ENCODE measurements at regions not wholly inside any gene's neighbourhood (a gene's known extent, or its start where the extent isn't known, plus 50 kb on each side); places are given as distances from the start of the nearest gene placed in this dataset.
A peak's percentile ranks its signal among the peaks of the same experiment; 100 is the strongest.
"Not testable (repeated sequence)": the region's sequence is repeated elsewhere in the genome, so short reads cannot be mapped to it uniquely, and the experiment has no call there.

DNA sequence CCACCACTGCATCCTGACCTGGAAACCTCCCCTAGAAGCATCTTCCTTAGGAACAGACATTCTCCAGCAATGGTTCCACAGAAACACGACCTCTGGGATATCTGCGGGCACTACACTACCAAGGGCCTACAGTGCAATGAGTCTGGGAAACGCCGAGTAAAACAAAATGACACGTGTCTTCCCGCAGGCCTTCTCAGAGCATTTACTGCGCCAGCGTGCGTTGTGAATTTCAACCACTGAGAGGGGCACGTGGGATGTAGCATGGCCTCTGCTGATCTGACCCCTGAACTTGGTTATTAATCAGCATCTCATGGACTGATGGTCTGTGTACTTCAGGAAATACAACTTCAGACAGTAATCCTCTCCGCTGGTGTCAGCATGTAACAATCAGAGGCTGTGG is 173.0 kb downstream of the C16orf95 start:
- no peak for DNase-seq

DNA sequence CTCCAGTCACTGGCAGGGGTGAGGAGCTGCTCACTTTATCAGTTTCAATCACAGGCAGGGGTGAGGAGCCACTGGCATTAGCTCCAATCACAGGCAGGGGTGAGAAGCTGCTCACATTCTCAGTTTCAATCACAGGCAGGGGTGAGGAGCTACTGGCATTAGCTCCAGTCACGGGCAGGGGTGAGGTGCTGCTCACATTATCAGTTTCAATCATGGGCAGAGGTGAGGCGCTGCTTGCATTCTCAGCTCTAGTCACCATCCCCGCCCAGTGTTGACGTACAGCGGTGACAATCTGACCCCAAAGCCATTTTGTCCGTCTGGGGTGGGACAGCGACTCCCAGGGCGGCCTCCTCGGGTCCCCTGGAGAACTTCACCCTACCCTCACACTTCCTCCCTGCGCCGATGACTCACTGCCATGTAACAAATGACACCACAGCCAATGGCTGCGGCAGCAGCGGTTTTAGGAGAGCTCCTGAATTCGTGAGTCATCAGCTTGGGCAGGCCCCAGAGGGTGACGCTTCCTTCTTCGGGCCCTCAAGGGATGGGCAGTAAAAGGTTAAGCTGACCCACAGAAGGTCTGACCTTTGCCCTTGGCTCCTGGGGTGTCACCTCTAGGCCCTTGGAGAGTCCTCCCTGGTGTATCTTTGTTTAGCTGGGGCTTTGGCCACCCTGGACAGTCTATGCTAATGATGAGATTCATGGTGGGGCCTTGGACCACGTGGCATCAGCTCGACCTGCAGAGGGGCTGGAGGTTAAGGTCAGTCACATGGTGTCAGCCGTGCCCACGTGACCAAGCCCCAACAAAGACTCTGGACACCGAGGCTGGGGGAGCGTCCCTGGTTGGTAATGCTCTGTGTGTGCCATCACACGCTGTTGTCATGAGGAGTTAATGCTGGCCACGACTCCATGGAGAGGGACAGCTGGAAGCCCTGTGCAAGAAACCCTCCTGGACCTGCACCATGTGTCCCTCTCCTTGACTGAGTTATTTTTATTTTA is 171.7 kb downstream of the C16orf95 start:
- DNase-seq = peak in 1 of 2 donors; percentile 5

GRCh38 chr16:87146676-87147075 is 170.5 kb downstream of the C16orf95 start:
- no peak for DNase-seq

GRCh38 chr16:87149051-87149450 is 168.1 kb downstream of the C16orf95 start:
- no peak for DNase-seq

- no peak for DNase-seq
These were observed 166.9 kb downstream of the C16orf95 start for GRCh38 chr16:87150262-87150661.

GRCh38 chr16:87150681-87151280 is 166.4 kb downstream of the C16orf95 start:
- DNase-seq = no peak

DNA sequence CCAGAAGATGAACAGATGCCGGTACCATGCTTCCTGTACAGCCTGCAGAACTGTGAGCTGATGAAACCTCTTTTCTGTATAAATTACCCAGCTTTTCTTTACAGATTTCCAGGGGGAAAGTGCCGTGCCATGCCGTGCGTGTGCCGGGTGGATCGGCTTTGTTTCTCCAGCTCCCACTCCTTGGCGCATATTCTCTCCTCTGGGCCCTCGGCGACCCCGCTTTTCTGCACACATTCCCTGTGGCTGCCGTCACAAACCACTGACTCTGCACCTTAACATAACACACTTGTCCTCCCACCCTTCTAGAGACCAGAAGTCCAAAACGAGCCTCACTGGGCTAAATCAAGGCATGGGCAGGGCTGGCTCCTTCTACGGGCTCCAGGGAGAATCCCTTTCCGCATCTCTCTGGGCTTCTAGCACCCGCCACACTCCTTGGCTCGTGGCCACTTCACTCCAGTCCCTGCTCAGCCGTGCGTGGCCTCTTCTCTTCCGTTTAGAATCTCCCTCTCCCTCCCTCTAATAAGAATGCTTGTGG is 164.9 kb downstream of the C16orf95 start:
- no peak for DNase-seq

- DNase-seq = no peak
These were observed 163.9 kb downstream of the C16orf95 start for GRCh38 chr16:87153326-87153725.

DNA sequence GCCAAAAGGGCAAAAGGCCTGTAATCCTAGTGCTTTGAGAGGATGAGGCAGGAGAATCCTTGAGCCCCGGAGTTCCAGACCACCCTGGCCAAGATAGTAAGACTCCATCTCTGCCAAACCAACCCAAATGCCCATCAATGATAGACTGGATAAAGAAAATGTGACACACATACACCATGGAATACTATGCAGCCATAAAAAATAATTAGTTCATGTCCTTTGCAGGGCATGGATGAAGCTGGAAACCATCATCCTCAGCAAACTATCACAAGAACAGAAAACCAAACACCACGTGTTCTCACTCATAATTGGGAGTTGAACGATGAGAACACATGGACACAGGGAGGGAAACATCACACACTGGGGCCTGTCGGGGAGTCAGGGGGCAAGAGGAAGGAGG is 161.9 kb downstream of the C16orf95 start:
- DNase-seq = not testable (repeated sequence)

DNA sequence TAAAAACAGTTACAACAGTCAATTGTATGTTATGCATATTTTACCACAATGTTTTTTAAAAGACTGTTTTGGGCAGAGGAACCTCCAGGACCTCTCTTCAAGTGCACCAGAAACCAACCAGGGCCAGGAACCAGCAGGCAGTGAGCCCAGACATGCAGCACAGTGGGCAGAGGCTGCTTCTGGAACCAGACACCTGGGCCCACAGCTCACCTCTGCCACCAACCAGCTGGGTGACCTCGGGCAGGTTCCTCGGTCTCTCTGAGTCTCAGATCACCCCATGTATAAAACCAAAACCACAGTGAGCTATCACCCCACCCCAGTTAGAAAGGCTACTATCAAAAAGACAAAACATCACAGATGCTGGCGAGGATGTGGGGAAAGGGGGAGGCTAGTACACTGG is 161.0 kb downstream of the C16orf95 start:
- DNase-seq = no peak

- DNase-seq = no peak
These were observed 157.0 kb downstream of the C16orf95 start for GRCh38 chr16:87160234-87160636.

DNA sequence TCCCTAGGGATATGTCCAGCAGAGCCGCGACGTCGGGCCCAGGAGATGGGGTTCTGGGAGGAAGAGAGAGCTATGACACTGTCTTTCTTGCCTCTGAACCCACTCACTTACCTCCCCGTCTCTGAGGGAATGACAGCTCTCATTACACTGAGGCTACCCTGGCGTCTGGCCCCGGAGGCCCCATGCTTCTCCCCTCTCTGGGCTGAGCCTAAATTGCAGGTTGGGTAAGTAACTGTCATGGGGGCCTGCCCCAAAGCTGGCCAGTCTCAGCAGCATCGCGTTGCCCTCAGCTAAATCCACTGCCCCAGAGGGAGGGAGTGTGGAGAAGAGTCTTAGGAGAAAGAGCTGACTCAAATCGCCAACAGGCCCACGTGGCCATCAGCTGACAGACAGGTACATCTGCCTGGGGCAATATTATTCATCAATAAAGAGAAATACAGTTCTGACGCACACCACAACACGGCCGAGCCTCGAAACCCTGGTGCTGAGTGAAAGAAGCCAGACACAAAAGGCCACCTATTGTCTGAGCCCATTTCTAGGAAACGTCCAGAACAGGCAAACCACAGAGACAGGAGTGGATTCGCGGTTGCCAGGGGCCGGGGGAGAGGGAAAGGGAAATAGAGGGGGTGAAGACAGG is 156.4 kb downstream of the C16orf95 start:
- peak in 1 of 2 donors; percentile 3 for DNase-seq

GRCh38 chr16:87161410-87161809 is 155.8 kb downstream of the C16orf95 start:
- not testable (repeated sequence) for DNase-seq

DNA sequence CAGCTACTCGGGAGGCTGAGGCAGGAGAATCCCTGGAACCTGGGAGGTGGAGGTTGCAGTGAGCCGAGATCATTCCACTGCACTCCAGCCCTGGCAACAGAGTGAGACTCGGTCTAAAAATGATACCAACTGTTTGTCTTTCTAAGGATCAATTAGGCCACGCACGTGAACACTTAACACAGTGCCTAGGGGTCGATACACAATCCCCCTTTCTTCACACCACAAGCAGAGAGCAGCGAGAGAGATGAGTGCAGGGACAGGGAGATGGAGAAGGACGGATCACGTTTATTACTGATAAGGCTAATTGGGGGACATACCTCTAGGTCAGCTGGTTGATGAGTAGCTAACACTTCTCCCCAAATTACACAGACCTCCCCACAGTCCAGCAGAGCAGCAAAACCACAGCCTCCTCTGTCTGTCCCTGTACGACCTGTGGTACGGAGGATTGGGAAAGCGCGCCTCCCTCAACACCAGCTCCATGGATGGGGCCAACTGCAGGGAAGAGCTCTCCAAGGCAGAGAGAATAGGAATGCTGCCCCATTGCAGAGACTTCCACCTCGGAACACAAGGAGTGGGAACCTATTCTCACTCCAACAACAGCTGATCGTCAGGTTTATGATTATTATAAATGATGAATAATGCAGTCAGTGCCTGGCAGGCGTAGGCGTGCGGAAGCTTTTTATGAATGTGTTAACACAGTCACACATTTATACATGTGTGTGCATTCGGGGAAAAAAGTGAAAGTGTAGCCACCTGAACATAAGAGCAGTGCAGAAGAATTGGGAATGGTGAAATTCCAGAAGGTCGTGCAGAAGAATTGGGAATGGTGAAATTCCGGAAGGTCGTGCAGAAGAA is 155.1 kb downstream of the C16orf95 start:
- peak in 1 of 2 donors; percentile 26 for DNase-seq

- DNase-seq = not testable (repeated sequence)
These were observed 154.4 kb downstream of the C16orf95 start for GRCh38 chr16:87162799-87163198.

DNA sequence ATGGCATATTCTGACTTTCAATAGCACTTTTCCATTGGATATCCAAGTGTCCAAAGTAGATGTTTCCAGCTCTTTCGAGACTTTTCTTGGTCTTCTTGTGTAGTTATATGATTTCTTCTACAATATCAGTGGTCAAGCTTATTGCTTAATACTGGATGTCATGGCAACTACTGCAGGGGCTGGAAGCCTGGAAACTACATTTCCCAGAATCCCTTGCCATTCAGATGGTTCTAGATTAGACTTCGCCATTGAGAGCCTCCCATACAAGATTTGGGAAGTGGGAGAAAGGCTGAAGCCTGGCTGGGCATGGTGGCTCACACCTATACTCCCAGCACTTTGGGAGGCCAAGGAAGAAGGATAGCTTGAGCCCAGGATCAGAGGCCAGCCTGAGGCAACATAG is 153.6 kb downstream of the C16orf95 start:
- no peak for DNase-seq

DNA sequence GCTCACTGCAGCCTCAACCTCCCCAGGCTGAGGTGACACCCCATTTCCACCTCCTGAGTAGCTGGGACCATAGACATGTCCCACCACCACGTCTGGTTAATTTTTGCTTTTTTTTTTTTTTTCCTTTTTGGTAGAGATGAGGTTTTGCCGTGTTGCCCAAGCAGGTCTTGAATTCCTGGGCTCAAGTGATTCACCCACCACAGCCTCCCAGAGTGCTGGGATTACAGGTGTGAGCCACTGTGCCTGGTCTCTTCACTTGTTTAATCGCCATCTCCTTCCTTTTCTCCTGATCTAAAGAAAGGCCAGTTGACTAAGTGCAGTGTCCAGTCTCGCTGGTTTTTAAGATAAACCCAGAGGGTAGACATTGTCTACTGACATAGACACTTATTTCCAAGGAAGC is 152.0 kb downstream of the C16orf95 start:
- no peak for DNase-seq

- DNase-seq = no peak
These were observed 151.3 kb downstream of the C16orf95 start for GRCh38 chr16:87165885-87166284.

DNA sequence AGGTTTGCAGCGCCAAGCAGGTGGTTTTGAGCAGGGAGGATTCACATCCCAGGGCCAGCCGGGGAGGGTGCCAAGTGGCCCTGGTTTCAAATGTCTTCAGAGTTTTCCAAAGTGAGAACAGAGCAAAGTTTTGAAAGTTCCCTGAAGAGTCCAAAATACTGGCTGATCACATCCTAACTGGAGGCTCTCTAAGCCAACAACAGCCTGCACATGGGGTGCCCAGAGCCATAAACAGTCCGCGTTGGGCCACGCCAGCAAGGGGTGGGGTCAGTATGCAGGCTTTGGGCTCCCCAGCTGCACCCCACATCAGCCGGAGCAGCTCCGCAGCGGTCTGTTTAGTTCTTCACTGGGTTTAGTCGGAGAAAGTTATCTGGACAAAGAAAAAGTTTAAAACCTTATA is 150.9 kb downstream of the C16orf95 start:
- DNase-seq = no peak

- no peak for DNase-seq
These were observed 150.3 kb downstream of the C16orf95 start for GRCh38 chr16:87166934-87167333.

- DNase-seq = no peak
These were observed 147.6 kb downstream of the C16orf95 start for GRCh38 chr16:87169509-87169995.

DNA sequence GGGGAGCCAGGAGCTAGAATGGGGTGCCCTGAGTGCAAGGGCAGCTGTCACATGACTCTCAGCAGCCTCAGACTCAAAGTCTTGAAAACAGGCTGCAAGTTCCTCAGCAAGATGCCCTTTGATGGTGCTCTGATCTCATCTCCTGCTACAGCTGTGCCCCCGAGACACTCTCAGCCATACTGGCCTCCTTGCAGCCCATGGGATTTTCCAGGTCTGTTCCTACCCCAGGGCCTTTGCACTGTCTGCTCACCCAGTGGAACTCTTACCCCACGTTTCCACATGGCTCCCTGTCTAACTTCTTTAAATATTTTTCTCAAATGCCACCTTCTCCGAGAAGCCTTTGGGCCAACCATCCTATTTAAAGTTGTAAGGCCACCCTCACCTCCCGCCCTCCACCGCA is 146.9 kb downstream of the C16orf95 start:
- no peak for DNase-seq
